SK-N-MC (cell line): ENCODE measurements at regions not wholly inside any gene's neighbourhood (a gene's known extent, or its start where the extent isn't known, plus 50 kb on each side); places are given as distances from the start of the nearest gene placed in this dataset.

Experiments used
- EZH2 ChIP-seq: fragments of 200-600 bp; sonication (generic); IDR thresholded peaks from one replicate; pipeline ENCODE4 v1.6.1; 2017; ENCODE audit warnings: antibody characterized with exemption
- FOXP2 ChIP-seq: optimal IDR thresholded peaks from 2 replicates; pipeline ENCODE3; 2011; ENCODE audit warnings: mild to moderate bottlenecking, moderate library complexity; ENCODE audit not compliant: insufficient read depth; ENCODE audit errors: extremely low read length, control extremely low read depth
- POLR2AphosphoS5 ChIP-seq: IDR thresholded peaks from 2 replicates; pipeline ENCODE4 v1.6.1; 2012; ENCODE audit warnings: mild to moderate bottlenecking, low read depth, low read length, borderline replicate concordance

GRCh38 chr5:91500758-91501157 lies 117.6 kb upstream of the ARRDC3 start:
- no peak for TF ChIP-seq POLR2AphosphoS5
- no peak for TF ChIP-seq EZH2
- no peak for TF ChIP-seq FOXP2
